HepG2 (cell line): ENCODE measurements at regions not wholly inside any gene's neighbourhood (a gene's known extent, or its start where the extent isn't known, plus 50 kb on each side); places are given as distances from the start of the nearest gene placed in this dataset.

Source experiments
- ATAC-seq: fragments of 200-7000 bp; cut with Tn5 transposase; 3 replicates; pipeline ENCODE4 v1.9.1; 2020; ENCODE audit warnings: mild to moderate bottlenecking, moderate library complexity
- BruUV-seq: library from RNA; stranded (reverse); fragments of 400-500 nt; replicated peaks from 2 replicates; lab custom pipeline; 2021; lab: Mats Ljungman, UMichigan
- CTCF ChIA-PET: fragments of 300-600 bp; formaldehyde crosslinking; extraction: SDS; loops from one replicate; lab custom pipeline; 2021; ENCODE audit warnings: low total read pairs, inconsistent platforms, low intra/inter-chr PET ratio; lab: Yijun Ruan, JAX
- POLR2A ChIA-PET: fragments of 350-600 bp; sonication (Branson Sonifier 250); formaldehyde crosslinking; loops from one replicate; lab custom pipeline; 2020; ENCODE audit warnings: antibody characterized with exemption, inconsistent platforms; lab: Yijun Ruan, JAX
- DNase-seq: peaks from one replicate; pipeline ENCODE4 v3.0.0-alpha.2; 2015; ENCODE audit warnings: low spot score
- FAIRE-seq: peaks from 3 replicates; lab custom pipeline; 2011; peaks lifted over from hg19 to GRCh38; lab: Jason Lieb, UNC
- H2AFZ ChIP-seq: one replicate; pipeline ENCODE4 v1.6.1; 2011; ENCODE audit warnings: low read length, inconsistent platforms
- H3K27ac ChIP-seq: fragments of 300-600 bp; 3 replicates; pipeline ENCODE4 v1.8.0; 2011; ENCODE audit warnings: mixed run types, mild to moderate bottlenecking, mixed read lengths, low read length, inconsistent platforms; ENCODE audit not compliant: insufficient read depth; ENCODE audit errors: extremely low read length
- H3K27me3 ChIP-seq, 2 experiments: fragments of 200-600 bp in 1 of 2; 2 replicates in 1 of 2; 3 replicates in 1 of 2; pipeline versions ENCODE4 v1.6.0 to v1.8.0; 2011; ENCODE audit warnings: low read length in 2 of 2, mild to moderate bottlenecking in 2 of 2, moderate library complexity in 2 of 2, inconsistent platforms in 1 of 2; ENCODE audit not compliant: insufficient read depth in 2 of 2, control insufficient read depth in 1 of 2
- H3K36me3 ChIP-seq, 2 experiments: fragments of 200-600 bp in 1 of 2; replicated peaks in 1 of 2; 2 replicates in 1 of 2; 3 replicates in 1 of 2; pipeline versions ENCODE4 v1.5.1 to v1.8.0; 2011; ENCODE audit warnings: low read length in 2 of 2, inconsistent platforms in 1 of 2; ENCODE audit not compliant: insufficient read depth in 2 of 2, control insufficient read depth in 1 of 2
- H3K4me1 ChIP-seq: 2 replicates; pipeline ENCODE4 v1.5.1; 2012; ENCODE audit warnings: low read length, inconsistent platforms; ENCODE audit not compliant: insufficient read depth
- H3K4me2 ChIP-seq: 2 replicates; pipeline ENCODE4 v1.6.0; 2011; ENCODE audit warnings: low read depth, low read length, inconsistent platforms
- H3K4me3 ChIP-seq, 3 experiments: fragments of 200-600 bp in 1 of 3; sonication (generic), shearing (Covaris generic) in 1 of 3; replicated peaks in 1 of 3; 2 replicates each; pipeline ENCODE4 v1.5.1; 2011 to 2016; ENCODE audit warnings: low read length in 3 of 3, inconsistent platforms in 2 of 3, low read depth in 2 of 3, mild to moderate bottlenecking in 2 of 3, control low read depth in 1 of 3, mixed read lengths in 1 of 3; ENCODE audit not compliant: insufficient read depth in 1 of 3
- H3K79me2 ChIP-seq: one replicate; pipeline ENCODE4 v1.6.1; 2011; ENCODE audit warnings: low read length, inconsistent platforms; ENCODE audit not compliant: insufficient read depth
- H3K9ac ChIP-seq: 2 replicates; pipeline ENCODE4 v1.6.0; 2011; ENCODE audit warnings: mild to moderate bottlenecking, low read depth, low read length, inconsistent platforms; ENCODE audit not compliant: insufficient read depth
- H3K9me3 ChIP-seq: 2 replicates; pipeline ENCODE4 v1.5.1; 2012; ENCODE audit warnings: mild to moderate bottlenecking, low read length
- H4K20me1 ChIP-seq: 2 replicates; pipeline ENCODE4 v1.6.0; 2011; ENCODE audit warnings: inconsistent platforms, mild to moderate bottlenecking, low read length, moderate library complexity; ENCODE audit not compliant: insufficient read depth
- AGO2 ChIP-seq: fragments of 200-400 bp; formaldehyde crosslinking; optimal IDR thresholded peaks from 2 replicates; pipeline ENCODE3; 2017; ENCODE audit warnings: mild to moderate bottlenecking, low read depth, low read length, moderate library complexity
- CAMTA2 ChIP-seq: sonication (generic); formaldehyde crosslinking; IDR thresholded peaks from 2 replicates; pipeline ENCODE4 v1.4.0; 2020; ENCODE audit warnings: mild to moderate bottlenecking, missing genetic modification reagents, borderline replicate concordance
- HMGXB3 ChIP-seq: sonication (generic); formaldehyde crosslinking; IDR thresholded peaks from 2 replicates; pipeline ENCODE4 v1.4.0; 2020; ENCODE audit warnings: missing genetic modification reagents, borderline replicate concordance
- RARG ChIP-seq: sonication (generic); formaldehyde crosslinking; IDR thresholded peaks from 2 replicates; pipeline ENCODE4 v1.4.0; 2020; ENCODE audit warnings: low read depth, mild to moderate bottlenecking, missing genetic modification reagents
- ZNF580 ChIP-seq: IDR thresholded peaks from 2 replicates; pipeline ENCODE4 v1.6.1; 2016; ENCODE audit warnings: low read depth, borderline replicate concordance
- WGBS: methylation state at CpG from one replicate; pipeline ENCODE4 v1.1.6; 2017; ENCODE audit warnings: low lambda C conversion rate; 5-methylcytosine and 5-hydroxymethylcytosine counted together
- in situ Hi-C: cut with HindIII; loops from 2 replicates; pipeline ENCODE4 v1.10.0; 2017; ENCODE audit warnings: low pct_unique_long_range_greater_than_20kb; ENCODE audit not compliant: extremely low pct_ligation_motif_present
- intact Hi-C: fragments of 100-400 bp; cut with micrococcal nuclease; formaldehyde crosslinking; loops from one replicate; pipeline ENCODE4 v1.10.0; 2022; ENCODE audit not compliant: unreplicated experiment

- Histone ChIP-seq H3K4me1 (peaks cover 12% of the 10 kb centered on the region), H3K79me2 (no peaks in the 10 kb centered on the region), H4K20me1 (no peaks in the 10 kb centered on the region), H3K27ac (no peak overlapping the region), H3K4me3 (no peak overlapping the region), H3K9ac (no peak overlapping the region), H3K36me3 (no peaks in the 10 kb centered on the region), H3K9me3 (no peaks in the 10 kb centered on the region), H3K27me3 (peaks cover 1 to 4% of the 10 kb centered on the region in 2 experiments; a peak in 3 of 5 replicates), H3K4me2 (no peak overlapping the region), H2AFZ (no peak overlapping the region)
- WGBS: 20% methylated on average over 3 of the region's 6 CpGs
- ATAC-seq: no peak
- TF ChIP-seq AGO2 (no peak), ZNF580 (CRISPR knock-in tag) (no peak)
- intact Hi-C loops: no loop called here
- BruUV-seq: no TSS peak
- ChIA-PET CTCF (no interaction called here), POLR2A (no interaction called here)
- no peak for FAIRE-seq
- in situ Hi-C loops: no loop called here
- DNase-seq: no peak
Measured at GRCh38 chr10:78782441-78782840, 286.3 kb upstream of the ZMIZ1 start.

- no peak for TF ChIP-seq RARG (CRISPR knock-in tag)
- no peak for TF ChIP-seq HMGXB3 (CRISPR knock-in tag)
- TF ChIP-seq CAMTA2: no peak
- TF ChIP-seq, all 625 proteins: peak for 0
- POLR2A ChIA-PET: no interaction called here
- BruUV-seq: no TSS peak
- no peak overlapping the region for H3K9ac ChIP-seq
- no peak for DNase-seq
- H3K4me3 ChIP-seq: no peak overlapping the region
- FAIRE-seq: no peak
- no peaks in the 10 kb centered on the region for H4K20me1 ChIP-seq
- peaks cover 8% of the 10 kb centered on the region for H3K4me1 ChIP-seq
- ATAC-seq: no peak
- no peak overlapping the region for H2AFZ ChIP-seq
- in situ Hi-C loops (no loop called here), intact Hi-C loops (no loop called here)
- WGBS: 51% methylated on average over 3 of the region's 3 CpGs
- H3K27ac ChIP-seq: no peak overlapping the region
- H3K79me2 ChIP-seq: no peaks in the 10 kb centered on the region
- CTCF ChIA-PET: no interaction called here
- H3K9me3 ChIP-seq: no peaks in the 10 kb centered on the region
- H3K36me3 ChIP-seq: no peaks in the 10 kb centered on the region
- H3K27me3 ChIP-seq: peaks cover 1 to 4% of the 10 kb centered on the region in 2 experiments; a peak in 2 of 5 replicates
- no peak overlapping the region for H3K4me2 ChIP-seq
Measured at GRCh38 chr10:78783753-78784152, 285.0 kb upstream of the ZMIZ1 start.
